WI38 (cell line): ENCODE measurements at regions not wholly inside any gene's neighbourhood (a gene's known extent, or its start where the extent isn't known, plus 50 kb on each side); places are given as distances from the start of the nearest gene placed in this dataset.

ENCODE experiments used
- H3K4me3 ChIP-seq: 2 replicates; pipeline ENCODE4 v1.5.1; 2011; ENCODE audit warnings: low read depth, mild to moderate bottlenecking, control low read depth, low read length
- CTCF ChIP-seq: IDR thresholded peaks from 2 replicates; pipeline ENCODE4 v1.5.1; 2012; ENCODE audit warnings: low read depth, mild to moderate bottlenecking, control low read depth, low read length

DNA sequence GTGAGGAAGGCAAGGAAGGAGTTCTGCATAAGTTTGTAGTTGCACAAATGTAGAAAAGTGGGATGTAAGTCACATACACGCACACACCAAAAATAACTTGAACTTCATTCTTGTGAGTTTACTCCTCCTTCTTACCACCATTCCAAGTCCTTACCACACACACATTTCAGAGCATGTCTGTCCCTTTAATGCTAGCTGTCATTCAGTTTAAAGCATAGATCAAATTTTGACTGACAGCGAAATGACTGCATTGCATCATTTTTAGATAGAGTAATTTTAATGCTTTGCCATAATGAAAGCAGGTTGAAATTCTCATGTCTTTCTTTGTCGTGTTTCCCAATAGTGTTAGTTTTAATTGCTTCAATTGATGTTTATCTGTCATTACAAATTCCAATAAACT, 629.6 kb upstream of the HTR2C start:
- no peak overlapping the region for H3K4me3 ChIP-seq
- no peak for TF ChIP-seq CTCF

DNA sequence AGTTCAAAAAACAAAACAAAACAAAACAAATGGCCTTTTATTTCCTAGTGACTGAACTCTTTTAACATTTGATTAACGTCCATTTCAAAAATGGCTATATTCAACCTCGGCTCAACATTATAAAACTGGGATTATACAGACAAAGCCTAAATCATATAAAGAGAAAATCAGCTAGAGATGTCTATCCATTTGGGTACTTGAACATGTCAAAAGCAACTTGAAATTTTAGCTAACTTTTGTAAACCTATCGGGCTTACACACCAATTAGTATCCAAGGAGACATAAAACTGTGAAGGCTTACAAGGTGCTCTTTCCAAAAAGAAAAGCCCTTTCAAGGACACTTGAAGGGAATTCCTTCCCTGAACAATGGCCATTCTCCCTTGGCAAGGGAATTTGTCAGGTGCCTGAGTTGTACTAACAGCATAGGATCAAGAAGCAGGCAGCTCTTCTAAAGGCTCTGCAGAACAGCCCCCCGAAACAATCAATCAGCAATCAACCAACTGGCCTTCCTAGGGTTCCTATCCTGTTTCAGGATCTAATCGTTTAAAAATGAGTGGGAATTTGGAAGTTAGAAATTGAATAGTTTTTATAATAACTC, 633.7 kb upstream of the HTR2C start:
- TF ChIP-seq CTCF: no peak
- H3K4me3 ChIP-seq: no peak overlapping the region

GRCh38 chrX:113947548-113947947, 636.3 kb upstream of the HTR2C start:
- no peak overlapping the region for H3K4me3 ChIP-seq
- TF ChIP-seq CTCF: no peak

DNA sequence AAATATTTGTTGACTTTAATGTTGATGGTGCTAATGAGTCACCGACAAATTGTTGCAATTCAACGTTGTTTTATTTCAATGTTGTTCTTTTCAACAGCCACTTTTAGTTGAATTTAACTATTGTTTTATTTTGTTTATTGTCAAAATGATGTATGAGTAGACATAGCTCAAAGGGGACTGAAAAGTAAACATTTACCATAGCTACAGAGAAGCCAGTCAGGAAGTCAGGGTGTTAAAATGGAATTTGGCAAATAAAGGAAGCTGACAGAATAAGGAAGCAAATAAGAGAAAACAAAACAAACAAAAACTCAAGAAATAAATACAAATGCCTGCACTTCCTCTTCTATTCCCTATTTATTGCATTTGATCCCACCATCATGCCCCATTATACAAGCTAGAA, 648.4 kb upstream of the HTR2C start:
- no peak for TF ChIP-seq CTCF
- H3K4me3 ChIP-seq: no peak overlapping the region

DNA sequence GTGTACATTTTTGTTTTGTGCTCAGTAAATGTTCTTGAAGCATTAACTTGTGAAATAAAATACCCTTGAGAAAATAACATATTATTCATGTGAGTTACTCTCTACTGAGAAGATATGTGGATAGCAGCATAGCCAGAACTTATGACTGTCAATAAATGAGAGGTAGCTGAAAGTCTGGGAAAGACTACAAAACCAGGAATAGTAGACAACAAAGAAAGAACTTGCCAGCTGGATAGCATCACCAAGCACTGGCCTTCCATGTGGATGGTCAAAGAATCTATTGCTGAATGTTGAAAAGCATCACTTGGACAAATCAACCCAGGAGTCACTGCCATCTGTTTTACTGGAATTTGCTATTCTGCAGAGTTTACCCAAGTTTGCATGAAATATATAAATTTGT, 650.0 kb upstream of the HTR2C start:
- H3K4me3 ChIP-seq: no peak overlapping the region
- no peak for TF ChIP-seq CTCF

DNA sequence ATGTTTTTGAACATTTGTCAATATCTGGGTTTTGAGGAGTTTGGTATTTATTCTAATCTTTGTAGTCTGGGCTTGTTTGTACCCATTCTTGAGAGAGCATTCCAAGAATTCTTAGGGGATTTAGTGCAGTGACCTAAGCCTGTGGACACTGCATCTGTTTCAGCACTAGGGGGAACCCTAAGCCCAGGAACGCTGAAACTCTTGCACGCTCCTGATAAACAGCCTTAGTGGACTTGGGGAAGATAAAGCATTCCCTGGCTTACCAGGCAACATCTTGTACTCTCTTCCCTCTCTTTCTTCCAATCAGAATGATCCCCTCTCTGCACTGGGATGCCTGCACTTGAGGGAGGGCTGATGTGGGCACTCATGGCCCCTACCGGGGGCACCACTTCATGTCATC, 654.9 kb upstream of the HTR2C start:
- no peak overlapping the region for H3K4me3 ChIP-seq
- TF ChIP-seq CTCF: peak; percentile 50

- TF ChIP-seq CTCF: no peak
Measured at GRCh38 chrX:113920661-113921060, 663.2 kb upstream of the HTR2C start.

More at GRCh38 chrX:113920661-113921060, 663.2 kb upstream of the HTR2C start:
- H3K4me3 ChIP-seq: no peak overlapping the region
